ENCODE measurements at regions not wholly inside any gene's neighbourhood (a gene's known extent, or its start where the extent isn't known, plus 50 kb on each side); places are given as distances from the start of the nearest gene placed in this dataset.
A peak's percentile ranks its signal among the peaks of the same experiment; 100 is the strongest.

GRCh38 chr14:101072070-101072469, 168.5 kb upstream of the RTL1 start:
- Histone ChIP-seq H3K36me3 (ENCODE audit: control insufficient read depth in 1 of 2, insufficient read depth in 2 of 2, low read length in 2 of 2) (no peaks in the 10 kb centered on the region), H3K9me2 (ENCODE audit: insufficient read depth) (no peaks in the 10 kb centered on the region), H3K9ac (ENCODE audit: low read length) (peak overlapping the region; percentile 66), H3K79me2 (ENCODE audit: insufficient read depth, low read length) (no peaks in the 10 kb centered on the region), H2AFZ (ENCODE audit: low read depth, low read length, poor library complexity, severe bottlenecking) (no peak overlapping the region), H3K27ac (ENCODE audit: low read depth, low read length) (no peak overlapping the region; the same call in 1 of the 2 replicates), H3K4me3 (replicated peaks in 1 of 2; ENCODE audit: low read depth in 1 of 2, low read length in 2 of 2) (no peak overlapping the region), H3K27me3 (ENCODE audit: insufficient read depth, low read length) (no peaks in the 10 kb centered on the region), H4K20me1 (ENCODE audit: insufficient read depth) (no peaks in the 10 kb centered on the region), H3K4me2 (ENCODE audit: low read length) (peak overlapping the region; percentile 96), H3K4me1 (ENCODE audit: control insufficient read depth in 1 of 2, insufficient read depth in 2 of 2, low read length in 2 of 2) (peaks cover 18 to 27% of the 10 kb centered on the region in 2 experiments), H3K9me3 (ENCODE audit: control insufficient read depth in 1 of 2, insufficient read depth in 1 of 2, low read depth in 1 of 2, low read length in 2 of 2) (no peaks in the 10 kb centered on the region)
- no TSS peak for BruUV-seq (replicated peaks)
- ChIA-PET RAD21 (ENCODE audit: low non-redundant PET in 1 of 2, low total read pairs in 2 of 2, uncharacterized antibody in 2 of 2, unreplicated experiment in 2 of 2) (no interaction called here), POLR2A (no interaction called here), CTCF (no interaction called here)
- TF ChIP-seq FOSL1 (IDR thresholded peaks at IDR 0.05; ENCODE audit: low read depth): no peak
- TF ChIP-seq ZBTB33 (IDR thresholded peaks at IDR 0.05; ENCODE audit: extremely low read depth, insufficient replicate concordance, low read length): no peak
- TF ChIP-seq SIN3A (IDR thresholded peaks at IDR 0.05; ENCODE audit: low read depth): no peak
- TF ChIP-seq EZH2phosphoT487 (IDR thresholded peaks at IDR 0.05; ENCODE audit: borderline replicate concordance): no peak
- no peak for TF ChIP-seq CTCF (IDR thresholded peaks at IDR 0.05 in 2 of 3, conservative IDR thresholded peaks at IDR 0.05 in 1 of 3; ENCODE audit: borderline replicate concordance in 1 of 3, insufficient read depth in 1 of 3, low read depth in 2 of 3, low read length in 2 of 3)
- DNase-seq (ENCODE audit: low read depth, low spot score) (no peak), ATAC-seq (no peak)
- intact Hi-C loops (cut with micrococcal nuclease): loop anchor here (5.0 kb wide), 1 partner anchor 80 kb away; no protein-coding TSS in a partner anchor
